Left lung (tissue), 4 donors: ENCODE measurements at regions not wholly inside any gene's neighbourhood (a gene's known extent, or its start where the extent isn't known, plus 50 kb on each side); places are given as distances from the start of the nearest gene placed in this dataset.

ENCODE experiments used
- ATAC-seq: fragments of 200-7000 bp; cut with Tn5 transposase; one replicate; pipeline ENCODE4 v1.9.1; 2020; ENCODE audit warnings: moderate library complexity
- DNase-seq, 4 donors: peaks; one replicate each; pipeline ENCODE4 v3.0.0-alpha.2; 2013 to 2020
- H3K27ac ChIP-seq, 2 donors: fragments of 200-600 bp; sonication (generic) in 1 of 2; one replicate each; pipeline versions ENCODE4 v1.5.0 to v1.8.0; 2020 to 2021
- H3K27me3 ChIP-seq, 2 donors: fragments of 200-600 bp; sonication (generic) in 1 of 2; one replicate each; pipeline versions ENCODE4 v1.5.0 to v1.8.0; 2020 to 2021
- H3K36me3 ChIP-seq, 2 donors: fragments of 200-600 bp; sonication (generic) in 1 of 2; one replicate each; pipeline versions ENCODE4 v1.5.0 to v1.8.0; 2020 to 2021
- H3K4me1 ChIP-seq, 2 donors: fragments of 200-600 bp; one replicate each; pipeline ENCODE4 v1.8.0; 2021
- H3K4me3 ChIP-seq, 2 donors: fragments of 200-600 bp; sonication (generic) in 1 of 2; one replicate each; pipeline versions ENCODE4 v1.5.0 to v1.8.0; 2020 to 2021; ENCODE audit warnings: mild to moderate bottlenecking in 1 of 2
- H3K9me3 ChIP-seq, 2 donors: fragments of 200-600 bp; sonication (generic) in 1 of 2; one replicate each; pipeline versions ENCODE4 v1.5.0 to v1.8.0; 2020 to 2021
- intact Hi-C, 2 donors: fragments of 100-400 bp; cut with DNase I; formaldehyde crosslinking; loops; one replicate each; pipeline versions ENCODE4 v1.11.2 to v1.14.2; 2022
- TF ChIP-seq, protein P1 (sequence below), 2 donors: fragments of 200-600 bp; sonication (generic) in 1 of 2; IDR thresholded peaks; one replicate each; pipeline versions ENCODE4 v1.5.0 to v1.8.0; 2021; ENCODE audit warnings: antibody characterized with exemption in 2 of 2
- donor health status: DM: no; HTN: yes; CAD: no.
- donor health status: DM: no; HTN: no; CAD: no.

DNA sequence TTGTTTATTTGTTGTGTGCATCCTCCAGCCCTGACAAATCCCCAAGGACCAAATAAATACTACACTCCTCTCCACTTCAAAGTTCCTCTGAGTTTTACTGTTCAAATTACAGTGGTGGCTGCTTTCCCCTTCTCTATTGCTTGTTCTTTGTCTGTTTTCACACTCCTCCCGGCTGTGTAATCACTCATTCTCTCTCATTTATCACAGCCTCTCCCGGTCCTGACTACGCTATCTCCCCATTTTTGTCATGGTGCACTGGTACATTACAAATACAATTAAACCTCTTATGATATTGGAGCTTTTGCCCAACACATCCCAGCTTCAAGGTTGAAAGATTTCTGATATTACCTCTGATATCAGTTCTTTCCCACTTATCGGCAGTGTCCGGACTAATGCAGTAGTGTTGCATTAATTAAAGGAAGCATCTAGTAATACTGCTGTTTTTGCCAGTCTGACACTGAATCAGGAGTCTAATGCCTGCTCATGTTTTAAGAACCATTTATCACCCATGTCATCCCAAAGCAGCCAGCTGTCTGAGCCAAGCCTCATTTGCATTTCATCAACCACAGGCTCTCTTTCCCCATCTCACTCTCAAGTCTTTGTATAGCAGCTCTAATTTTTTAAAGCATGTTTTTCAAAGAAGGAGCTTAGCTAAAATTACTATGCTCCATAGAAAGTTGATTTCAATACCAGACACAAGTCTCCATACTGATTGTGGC lies 740.5 kb downstream of the ROBO2 start:
- no peaks in the 10 kb centered on the region for H3K36me3 ChIP-seq
- intact Hi-C loops, result no loop called here
- TF ChIP-seq, protein P1, sequence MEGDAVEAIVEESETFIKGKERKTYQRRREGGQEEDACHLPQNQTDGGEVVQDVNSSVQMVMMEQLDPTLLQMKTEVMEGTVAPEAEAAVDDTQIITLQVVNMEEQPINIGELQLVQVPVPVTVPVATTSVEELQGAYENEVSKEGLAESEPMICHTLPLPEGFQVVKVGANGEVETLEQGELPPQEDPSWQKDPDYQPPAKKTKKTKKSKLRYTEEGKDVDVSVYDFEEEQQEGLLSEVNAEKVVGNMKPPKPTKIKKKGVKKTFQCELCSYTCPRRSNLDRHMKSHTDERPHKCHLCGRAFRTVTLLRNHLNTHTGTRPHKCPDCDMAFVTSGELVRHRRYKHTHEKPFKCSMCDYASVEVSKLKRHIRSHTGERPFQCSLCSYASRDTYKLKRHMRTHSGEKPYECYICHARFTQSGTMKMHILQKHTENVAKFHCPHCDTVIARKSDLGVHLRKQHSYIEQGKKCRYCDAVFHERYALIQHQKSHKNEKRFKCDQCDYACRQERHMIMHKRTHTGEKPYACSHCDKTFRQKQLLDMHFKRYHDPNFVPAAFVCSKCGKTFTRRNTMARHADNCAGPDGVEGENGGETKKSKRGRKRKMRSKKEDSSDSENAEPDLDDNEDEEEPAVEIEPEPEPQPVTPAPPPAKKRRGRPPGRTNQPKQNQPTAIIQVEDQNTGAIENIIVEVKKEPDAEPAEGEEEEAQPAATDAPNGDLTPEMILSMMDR (IDR thresholded peaks at IDR 0.05), result no peak
- no peak overlapping the region for H3K4me3 ChIP-seq
- peaks cover 0 to 2% of the 10 kb centered on the region in 2 donors for H3K9me3 ChIP-seq
- no peak overlapping the region for H3K27ac ChIP-seq
- no peaks in the 10 kb centered on the region for H3K4me1 ChIP-seq
- ATAC-seq (no peak), DNase-seq (no peak)
- H3K27me3 ChIP-seq, result no peaks in the 10 kb centered on the region

DNA sequence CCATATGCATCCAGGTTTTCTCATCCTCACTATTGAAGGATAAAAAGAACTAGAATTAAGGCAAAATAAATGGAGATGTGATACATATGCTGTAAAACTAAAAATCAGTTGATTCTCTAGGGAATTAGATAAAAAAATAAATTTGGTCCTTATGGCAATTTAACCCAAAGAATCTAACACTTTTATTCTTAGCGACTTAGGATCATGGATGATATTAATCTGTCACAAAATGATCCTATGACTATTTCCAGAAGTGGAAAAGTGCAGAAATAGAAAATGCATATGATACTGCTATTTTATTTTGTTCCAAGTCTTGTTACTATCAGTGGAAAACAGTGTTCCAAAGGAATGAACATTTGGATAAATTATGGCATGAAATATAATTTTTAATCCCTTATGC lies 746.3 kb downstream of the ROBO2 start:
- Histone ChIP-seq H3K36me3 (no peaks in the 10 kb centered on the region), H3K27me3 (no peaks in the 10 kb centered on the region), H3K27ac (no peak overlapping the region), H3K4me1 (no peaks in the 10 kb centered on the region), H3K9me3 (no peaks in the 10 kb centered on the region), H3K4me3 (no peak overlapping the region)
- no peak for ATAC-seq
- intact Hi-C loops, result no loop called here
- TF ChIP-seq, protein P1 (IDR thresholded peaks at IDR 0.05), result no peak
- DNase-seq, result no peak

DNA sequence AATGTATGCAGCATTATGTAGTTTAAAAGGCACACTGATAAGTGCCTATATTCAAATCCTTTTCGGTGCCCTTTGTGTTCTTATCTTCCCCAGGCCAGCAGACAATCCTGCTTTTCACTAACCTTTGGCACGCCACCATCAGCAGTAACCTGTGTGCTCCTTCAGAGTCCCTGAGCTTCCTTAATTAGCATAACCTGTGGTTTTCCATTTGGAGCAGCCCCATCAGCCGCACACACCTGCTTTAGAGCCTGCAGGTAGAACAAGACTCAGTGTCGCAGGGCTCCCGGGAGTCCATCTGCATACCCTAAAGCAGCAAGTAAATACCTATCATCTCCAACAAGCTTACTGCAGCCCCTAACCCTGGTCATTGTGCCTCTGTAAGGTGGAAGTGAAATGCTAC lies 755.1 kb downstream of the ROBO2 start:
- Histone ChIP-seq H3K27me3 (no peaks in the 10 kb centered on the region), H3K4me3 (no peak overlapping the region), H3K27ac (no peak overlapping the region), H3K4me1 (no peaks in the 10 kb centered on the region), H3K36me3 (no peaks in the 10 kb centered on the region), H3K9me3 (no peaks in the 10 kb centered on the region)
- TF ChIP-seq, protein P1 (IDR thresholded peaks at IDR 0.05), result no peak
- DNase-seq (no peak), ATAC-seq (peak; percentile 43)
- intact Hi-C loops, result no loop called here

DNA sequence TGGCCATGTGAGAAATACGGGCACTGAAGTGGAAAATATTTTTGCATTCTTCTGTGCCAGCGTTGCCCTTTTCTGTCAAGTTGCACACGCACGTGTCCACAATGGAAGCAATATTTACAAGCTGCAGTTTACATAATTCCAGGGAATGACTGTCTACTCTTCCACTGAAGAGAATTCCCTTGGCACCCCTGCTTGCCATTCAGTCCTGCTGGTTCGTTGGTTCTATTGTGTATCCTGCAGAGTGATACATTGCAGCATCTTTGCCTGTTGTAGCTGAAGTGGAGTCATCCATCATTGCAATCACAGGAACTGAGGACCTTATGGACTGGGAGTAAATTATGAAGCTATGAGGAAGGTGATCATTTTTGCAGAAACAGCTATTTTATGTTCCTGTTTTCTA lies 759.4 kb downstream of the ROBO2 start:
- DNase-seq (no peak), ATAC-seq (no peak)
- Histone ChIP-seq H3K36me3 (no peaks in the 10 kb centered on the region), H3K27ac (no peak overlapping the region), H3K9me3 (no peaks in the 10 kb centered on the region), H3K27me3 (no peaks in the 10 kb centered on the region), H3K4me3 (no peak overlapping the region), H3K4me1 (no peaks in the 10 kb centered on the region)
- intact Hi-C loops, result no loop called here
- TF ChIP-seq, protein P1 (IDR thresholded peaks at IDR 0.05), result no peak

DNA sequence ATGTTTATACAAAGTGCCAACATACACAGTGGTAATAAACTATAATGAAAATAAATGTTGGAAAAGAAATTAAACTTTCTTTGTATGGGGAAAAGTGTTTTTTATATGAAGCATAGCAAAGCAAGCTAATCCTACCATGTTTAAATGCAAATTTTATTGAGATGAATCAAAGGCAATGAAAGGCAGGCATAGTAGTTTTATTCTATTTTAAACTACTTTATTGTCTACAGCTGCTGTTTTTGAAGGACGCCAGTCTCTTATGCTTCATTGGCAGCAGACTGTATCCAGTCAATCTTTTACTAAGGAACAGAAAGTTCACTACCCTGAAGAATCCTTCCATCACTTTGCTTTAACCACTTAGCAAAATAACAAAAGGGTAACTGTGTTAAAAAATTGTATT lies 761.0 kb downstream of the ROBO2 start:
- TF ChIP-seq, protein P1 (IDR thresholded peaks at IDR 0.05), result no peak
- Histone ChIP-seq H3K4me1 (no peaks in the 10 kb centered on the region), H3K4me3 (no peak overlapping the region), H3K36me3 (no peaks in the 10 kb centered on the region), H3K27ac (no peak overlapping the region), H3K9me3 (no peaks in the 10 kb centered on the region), H3K27me3 (no peaks in the 10 kb centered on the region)
- DNase-seq, result no peak
- no peak for ATAC-seq
- intact Hi-C loops, result no loop called here
